ENCODE measurements at regions not wholly inside any gene's neighbourhood (a gene's known extent, or its start where the extent isn't known, plus 50 kb on each side); places are given as distances from the start of the nearest gene placed in this dataset.

DNA sequence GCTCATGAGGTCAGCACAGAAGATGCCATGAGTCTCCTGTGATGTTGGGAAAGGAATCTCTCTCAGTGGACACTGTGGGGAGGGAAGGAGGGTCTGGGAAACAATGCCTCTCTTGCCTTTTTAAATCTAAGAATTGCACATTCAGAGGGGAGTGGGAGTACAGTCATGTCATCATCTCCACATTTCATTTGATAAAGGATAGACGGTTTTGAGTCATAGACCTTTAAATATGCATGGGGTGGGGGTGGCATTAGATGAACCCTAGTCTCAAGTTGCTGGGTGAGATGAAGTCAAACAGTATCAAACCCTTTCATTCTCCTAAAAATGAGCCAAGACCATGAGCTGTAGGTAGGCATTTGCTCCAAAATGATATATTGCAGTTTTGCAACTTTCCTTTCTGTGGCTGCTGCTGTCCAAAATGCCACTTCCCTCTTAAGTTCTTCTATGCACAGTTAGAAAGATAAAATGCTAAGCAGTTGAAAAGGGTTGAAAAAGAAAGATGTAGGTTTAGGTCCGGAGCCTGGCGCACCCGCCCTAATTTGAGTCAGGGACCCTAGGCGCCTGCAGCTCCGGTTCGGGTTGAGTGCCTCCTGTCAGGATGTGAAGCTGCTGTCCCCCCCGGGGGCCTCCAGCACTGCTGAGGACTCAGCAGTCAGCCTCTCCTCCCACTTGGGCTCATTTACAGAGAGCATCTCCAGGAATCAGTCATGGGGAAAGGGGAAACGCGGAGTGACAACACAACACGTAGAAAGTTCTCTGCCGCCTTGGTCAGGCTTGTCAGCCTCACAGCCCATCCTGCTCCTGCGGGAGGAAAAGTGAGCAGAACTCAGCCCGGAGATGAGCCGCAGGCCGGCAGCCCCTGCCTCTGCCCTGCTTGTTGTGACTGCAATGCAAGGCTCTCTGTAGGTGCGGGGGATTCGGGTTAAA is 479.3 kb upstream of the RUNX1 start:
- ChIA-PET CTCF (no interaction called here), POLR2A (no interaction called here)
- Histone ChIP-seq H2AFZ (ENCODE audit: low read depth, low read length) (no peak overlapping the region), H3K9me1 (replicated peaks; ENCODE audit: control insufficient read depth, extremely low read depth, insufficient read depth, low read length) (no peaks in the 10 kb centered on the region), H3K9ac (replicated peaks; ENCODE audit: extremely low read depth, insufficient read depth, low read length) (no peak overlapping the region), H3K9me3 (replicated peaks; ENCODE audit: control insufficient read depth, insufficient read depth, low read length) (no peaks in the 10 kb centered on the region), H3K27me3 (ENCODE audit: control insufficient read depth in 2 of 2, insufficient read depth in 2 of 2, low read length in 2 of 2) (peaks cover 0 to 9% of the 10 kb centered on the region in 2 experiments), H3K36me3 (ENCODE audit: control insufficient read depth in 2 of 2, extremely low read depth in 1 of 2, insufficient read depth in 2 of 2, low read length in 2 of 2) (no peaks in the 10 kb centered on the region), H3K4me3 (replicated peaks in 1 of 3; ENCODE audit: insufficient read depth in 1 of 3, low read depth in 1 of 3, low read length in 3 of 3) (no peak overlapping the region), H3K4me1 (ENCODE audit: control insufficient read depth, extremely low read depth, insufficient read depth, low read length) (peaks cover 6% of the 10 kb centered on the region), H3K79me2 (ENCODE audit: control insufficient read depth, insufficient read depth, low read length) (no peaks in the 10 kb centered on the region), H4K20me1 (replicated peaks; ENCODE audit: control insufficient read depth, extremely low read depth, insufficient read depth, low read length) (no peaks in the 10 kb centered on the region), H3K4me2 (ENCODE audit: insufficient read depth, low read length) (no peak overlapping the region), H3K27ac (ENCODE audit: insufficient read depth, low read depth, low read length) (no peak overlapping the region)
- FAIRE-seq (no peak), DNase-seq (ENCODE audit: low read depth, low spot score) (no peak)
- dilution Hi-C loops (cut with MboI; ENCODE audit: extremely low pct_ligation_motif_present, low sequenced_read_pairs) (no loop called here), intact Hi-C loops (cut with micrococcal nuclease) (no loop called here)
- no TSS peak for BruUV-seq (replicated peaks)
- no peak for TF ChIP-seq POLR2A (IDR thresholded peaks at IDR 0.05; ENCODE audit: low read depth, low read length)
- no peak for TF ChIP-seq GATA2 (IDR thresholded peaks at IDR 0.05; ENCODE audit: insufficient read depth, insufficient read length, low read depth, low read length)
- no peak for TF ChIP-seq POLR2AphosphoS5 (IDR thresholded peaks at IDR 0.05; ENCODE audit: insufficient read depth, low read depth, low read length)
- no peak for TF ChIP-seq FOS (IDR thresholded peaks at IDR 0.05; ENCODE audit: borderline replicate concordance, insufficient read depth, low read length)
- TF ChIP-seq, protein P1, sequence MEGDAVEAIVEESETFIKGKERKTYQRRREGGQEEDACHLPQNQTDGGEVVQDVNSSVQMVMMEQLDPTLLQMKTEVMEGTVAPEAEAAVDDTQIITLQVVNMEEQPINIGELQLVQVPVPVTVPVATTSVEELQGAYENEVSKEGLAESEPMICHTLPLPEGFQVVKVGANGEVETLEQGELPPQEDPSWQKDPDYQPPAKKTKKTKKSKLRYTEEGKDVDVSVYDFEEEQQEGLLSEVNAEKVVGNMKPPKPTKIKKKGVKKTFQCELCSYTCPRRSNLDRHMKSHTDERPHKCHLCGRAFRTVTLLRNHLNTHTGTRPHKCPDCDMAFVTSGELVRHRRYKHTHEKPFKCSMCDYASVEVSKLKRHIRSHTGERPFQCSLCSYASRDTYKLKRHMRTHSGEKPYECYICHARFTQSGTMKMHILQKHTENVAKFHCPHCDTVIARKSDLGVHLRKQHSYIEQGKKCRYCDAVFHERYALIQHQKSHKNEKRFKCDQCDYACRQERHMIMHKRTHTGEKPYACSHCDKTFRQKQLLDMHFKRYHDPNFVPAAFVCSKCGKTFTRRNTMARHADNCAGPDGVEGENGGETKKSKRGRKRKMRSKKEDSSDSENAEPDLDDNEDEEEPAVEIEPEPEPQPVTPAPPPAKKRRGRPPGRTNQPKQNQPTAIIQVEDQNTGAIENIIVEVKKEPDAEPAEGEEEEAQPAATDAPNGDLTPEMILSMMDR (IDR thresholded peaks at IDR 0.05; ENCODE audit: extremely low read depth in 1 of 2, insufficient read depth in 1 of 2, low read depth in 1 of 2, low read length in 2 of 2), result no peak
- TF ChIP-seq MYC (IDR thresholded peaks at IDR 0.05; ENCODE audit: low read depth, low read length), result no peak
- TF ChIP-seq EZH2 (IDR thresholded peaks at IDR 0.05; ENCODE audit: borderline replicate concordance, low read depth, low read length, severe bottlenecking), result no peak
- TF ChIP-seq, protein P2, sequence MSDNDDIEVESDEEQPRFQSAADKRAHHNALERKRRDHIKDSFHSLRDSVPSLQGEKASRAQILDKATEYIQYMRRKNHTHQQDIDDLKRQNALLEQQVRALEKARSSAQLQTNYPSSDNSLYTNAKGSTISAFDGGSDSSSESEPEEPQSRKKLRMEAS (IDR thresholded peaks at IDR 0.05; ENCODE audit: insufficient read depth, insufficient read length), result no peak
- no peak for TF ChIP-seq JUN (IDR thresholded peaks at IDR 0.05; ENCODE audit: borderline replicate concordance, insufficient read depth, insufficient read length, low read depth)

All from endothelial cell of umbilical vein (primary cell).